ENCODE measurements at regions not wholly inside any gene's neighbourhood (a gene's known extent, or its start where the extent isn't known, plus 50 kb on each side); places are given as distances from the start of the nearest gene placed in this dataset.
A peak's percentile ranks its signal among the peaks of the same experiment; 100 is the strongest.

DNA sequence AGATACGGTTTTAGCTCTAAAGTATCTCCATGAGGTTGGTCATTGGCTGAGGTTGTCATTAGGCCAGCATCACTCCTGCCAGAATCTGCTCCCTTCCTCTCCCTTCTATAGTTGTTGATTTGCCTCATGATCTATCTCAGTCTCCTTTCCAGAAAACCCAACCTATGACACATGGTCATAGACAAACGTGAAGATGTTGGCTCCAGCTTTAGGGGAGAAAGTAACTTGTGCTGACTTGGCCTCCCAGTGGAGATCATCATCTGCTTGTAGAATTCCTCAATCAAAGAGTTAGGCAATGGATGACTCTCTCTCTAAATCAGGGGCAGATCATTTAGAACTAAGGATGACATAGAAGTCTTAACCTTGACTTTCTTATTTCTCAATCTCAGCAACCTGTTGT, 894.4 kb downstream of the TTLL7 start:
- ATAC-seq (ENCODE audit: low read depth) (no peak), DNase-seq (ENCODE audit: low spot score) (no peak)
- H3K4me3 ChIP-seq (ENCODE audit: severe bottlenecking): no peak overlapping the region
- TF ChIP-seq, protein P1, sequence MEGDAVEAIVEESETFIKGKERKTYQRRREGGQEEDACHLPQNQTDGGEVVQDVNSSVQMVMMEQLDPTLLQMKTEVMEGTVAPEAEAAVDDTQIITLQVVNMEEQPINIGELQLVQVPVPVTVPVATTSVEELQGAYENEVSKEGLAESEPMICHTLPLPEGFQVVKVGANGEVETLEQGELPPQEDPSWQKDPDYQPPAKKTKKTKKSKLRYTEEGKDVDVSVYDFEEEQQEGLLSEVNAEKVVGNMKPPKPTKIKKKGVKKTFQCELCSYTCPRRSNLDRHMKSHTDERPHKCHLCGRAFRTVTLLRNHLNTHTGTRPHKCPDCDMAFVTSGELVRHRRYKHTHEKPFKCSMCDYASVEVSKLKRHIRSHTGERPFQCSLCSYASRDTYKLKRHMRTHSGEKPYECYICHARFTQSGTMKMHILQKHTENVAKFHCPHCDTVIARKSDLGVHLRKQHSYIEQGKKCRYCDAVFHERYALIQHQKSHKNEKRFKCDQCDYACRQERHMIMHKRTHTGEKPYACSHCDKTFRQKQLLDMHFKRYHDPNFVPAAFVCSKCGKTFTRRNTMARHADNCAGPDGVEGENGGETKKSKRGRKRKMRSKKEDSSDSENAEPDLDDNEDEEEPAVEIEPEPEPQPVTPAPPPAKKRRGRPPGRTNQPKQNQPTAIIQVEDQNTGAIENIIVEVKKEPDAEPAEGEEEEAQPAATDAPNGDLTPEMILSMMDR (IDR thresholded peaks at IDR 0.05; ENCODE audit: poor library complexity, severe bottlenecking): no peak
- no peak overlapping the region for H3K27ac ChIP-seq (ENCODE audit: poor library complexity, severe bottlenecking)
- H3K9me3 ChIP-seq (ENCODE audit: severe bottlenecking): no peaks in the 10 kb centered on the region
- H3K36me3 ChIP-seq (ENCODE audit: low read depth): no peaks in the 10 kb centered on the region
- H3K27me3 ChIP-seq (ENCODE audit: insufficient read depth, poor library complexity, severe bottlenecking): no peaks in the 10 kb centered on the region
- no peaks in the 10 kb centered on the region for H3K4me1 ChIP-seq (ENCODE audit: insufficient read depth, poor library complexity, severe bottlenecking)

GRCh38 chr1:83103341-83103740, 895.6 kb downstream of the TTLL7 start:
- ATAC-seq (ENCODE audit: low read depth): no peak
- Histone ChIP-seq H3K4me3 (ENCODE audit: severe bottlenecking) (no peak overlapping the region), H3K36me3 (ENCODE audit: low read depth) (no peaks in the 10 kb centered on the region), H3K9me3 (ENCODE audit: severe bottlenecking) (no peaks in the 10 kb centered on the region), H3K27ac (ENCODE audit: poor library complexity, severe bottlenecking) (no peak overlapping the region), H3K27me3 (ENCODE audit: insufficient read depth, poor library complexity, severe bottlenecking) (no peaks in the 10 kb centered on the region), H3K4me1 (ENCODE audit: insufficient read depth, poor library complexity, severe bottlenecking) (peaks cover 4% of the 10 kb centered on the region)
- TF ChIP-seq, protein P1 (IDR thresholded peaks at IDR 0.05; ENCODE audit: poor library complexity, severe bottlenecking): no peak
- no peak for DNase-seq (ENCODE audit: low spot score)

GRCh38 chr1:83102630-83103071, 896.3 kb downstream of the TTLL7 start:
- H3K27ac ChIP-seq (ENCODE audit: poor library complexity, severe bottlenecking): no peak overlapping the region
- DNase-seq (ENCODE audit: low spot score) (no peak), ATAC-seq (ENCODE audit: low read depth) (peak; percentile 35; the same call in 1 of the 3 replicates)
- TF ChIP-seq, protein P1 (IDR thresholded peaks at IDR 0.05; ENCODE audit: poor library complexity, severe bottlenecking): no peak
- H3K27me3 ChIP-seq (ENCODE audit: insufficient read depth, poor library complexity, severe bottlenecking): no peaks in the 10 kb centered on the region
- H3K36me3 ChIP-seq (ENCODE audit: low read depth): no peaks in the 10 kb centered on the region
- peaks cover 4% of the 10 kb centered on the region for H3K4me1 ChIP-seq (ENCODE audit: insufficient read depth, poor library complexity, severe bottlenecking)
- H3K4me3 ChIP-seq (ENCODE audit: severe bottlenecking): no peak overlapping the region
- H3K9me3 ChIP-seq (ENCODE audit: severe bottlenecking): no peaks in the 10 kb centered on the region

DNA sequence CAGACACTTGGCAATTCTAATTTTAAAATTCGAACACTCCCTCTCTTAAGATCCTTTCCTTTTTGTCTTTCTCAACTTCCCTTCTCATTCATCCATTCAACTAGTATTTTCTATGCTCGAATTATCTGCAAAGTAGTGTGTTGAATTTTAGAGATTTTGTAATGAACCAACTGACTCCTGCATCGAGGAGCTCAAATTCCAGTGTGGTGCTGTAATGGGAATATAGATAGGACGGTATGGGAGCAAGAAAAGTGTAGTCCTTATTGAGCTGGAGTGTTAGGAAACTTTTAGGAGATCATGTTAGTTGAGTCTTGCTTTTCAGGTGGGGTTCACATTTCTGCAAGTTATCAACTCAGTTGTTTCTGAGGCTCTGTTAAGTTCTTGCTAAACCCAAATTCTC, 897.5 kb downstream of the TTLL7 start:
- Histone ChIP-seq H3K4me1 (ENCODE audit: insufficient read depth, poor library complexity, severe bottlenecking) (peaks cover 4% of the 10 kb centered on the region), H3K9me3 (ENCODE audit: severe bottlenecking) (no peaks in the 10 kb centered on the region), H3K27ac (ENCODE audit: poor library complexity, severe bottlenecking) (no peak overlapping the region), H3K36me3 (ENCODE audit: low read depth) (no peaks in the 10 kb centered on the region), H3K27me3 (ENCODE audit: insufficient read depth, poor library complexity, severe bottlenecking) (no peaks in the 10 kb centered on the region), H3K4me3 (ENCODE audit: severe bottlenecking) (no peak overlapping the region)
- TF ChIP-seq, protein P1 (IDR thresholded peaks at IDR 0.05; ENCODE audit: poor library complexity, severe bottlenecking): no peak
- ATAC-seq (ENCODE audit: low read depth): no peak
- DNase-seq (ENCODE audit: low spot score): no peak

DNA sequence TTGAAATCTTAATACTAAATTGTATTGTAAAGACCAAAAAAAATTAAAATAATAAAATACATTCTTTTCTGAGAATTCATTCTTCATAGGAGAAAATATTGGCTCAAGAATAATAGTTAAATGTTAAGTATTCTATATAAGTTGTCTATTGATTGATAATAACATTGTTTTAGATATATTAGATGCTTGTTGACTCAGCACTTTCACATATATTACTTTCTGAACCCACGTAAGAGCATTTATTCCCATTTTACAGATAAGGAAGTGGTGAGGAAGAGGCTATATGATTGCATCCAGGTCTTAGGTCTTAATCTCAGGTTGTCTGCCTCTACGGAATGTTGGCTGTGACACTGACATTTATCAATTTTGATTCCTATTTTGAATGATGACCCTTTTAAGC, 898.8 kb downstream of the TTLL7 start:
- Histone ChIP-seq H3K27ac (ENCODE audit: poor library complexity, severe bottlenecking) (no peak overlapping the region), H3K27me3 (ENCODE audit: insufficient read depth, poor library complexity, severe bottlenecking) (no peaks in the 10 kb centered on the region), H3K36me3 (ENCODE audit: low read depth) (no peaks in the 10 kb centered on the region), H3K4me3 (ENCODE audit: severe bottlenecking) (no peak overlapping the region), H3K4me1 (ENCODE audit: insufficient read depth, poor library complexity, severe bottlenecking) (peaks cover 4% of the 10 kb centered on the region), H3K9me3 (ENCODE audit: severe bottlenecking) (no peaks in the 10 kb centered on the region)
- DNase-seq (ENCODE audit: low spot score): no peak
- TF ChIP-seq, protein P1 (IDR thresholded peaks at IDR 0.05; ENCODE audit: poor library complexity, severe bottlenecking): no peak
- no peak for ATAC-seq (ENCODE audit: low read depth)
